ENCODE measurements at regions not wholly inside any gene's neighbourhood (a gene's known extent, or its start where the extent isn't known, plus 50 kb on each side); places are given as distances from the start of the nearest gene placed in this dataset.

DNA sequence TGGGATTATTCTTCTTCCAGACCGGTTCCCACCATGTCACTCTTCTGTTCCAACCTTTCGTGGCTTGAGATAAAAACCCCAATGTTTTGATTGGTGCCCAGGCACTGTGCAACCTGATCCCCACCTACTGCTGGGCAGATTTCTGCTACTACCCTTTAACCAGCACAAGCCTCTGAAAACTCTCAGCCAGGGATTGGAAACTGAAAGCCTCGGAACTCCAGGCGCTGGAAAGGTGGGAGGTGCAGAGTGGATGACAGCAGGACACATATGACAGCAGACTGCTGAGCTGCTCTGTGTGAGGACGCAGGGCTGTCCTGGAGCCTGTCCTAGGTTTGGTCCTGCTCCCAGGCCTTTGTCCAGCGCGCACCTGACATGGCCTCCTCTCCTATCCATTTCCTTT lies 68.5 kb upstream of the GTF3A start:
- no peak for DNase-seq (ENCODE audit: low read depth, low spot score)
- TF ChIP-seq SP1 (IDR thresholded peaks at IDR 0.05; ENCODE audit: low read depth) (no peak), FOSL1 (IDR thresholded peaks at IDR 0.05; ENCODE audit: low read depth) (no peak), SRF (IDR thresholded peaks at IDR 0.05; ENCODE audit: low read depth) (no peak), CEBPB (IDR thresholded peaks at IDR 0.05; ENCODE audit: low read depth) (no peak), ZFX (IDR thresholded peaks at IDR 0.05) (no peak), POLR2A (IDR thresholded peaks at IDR 0.05; ENCODE audit: borderline replicate concordance, extremely low read depth, insufficient read depth, insufficient read length) (no peak), EZH2phosphoT487 (IDR thresholded peaks at IDR 0.05; ENCODE audit: borderline replicate concordance) (no peak), TCF7L2 (IDR thresholded peaks at IDR 0.05; ENCODE audit: borderline replicate concordance, extremely low read depth, insufficient read depth, insufficient read length) (no peak), SIN3A (IDR thresholded peaks at IDR 0.05; ENCODE audit: low read depth) (no peak), CBX3 (IDR thresholded peaks at IDR 0.05; ENCODE audit: low read depth) (no peak)
- TF ChIP-seq, protein P1, sequence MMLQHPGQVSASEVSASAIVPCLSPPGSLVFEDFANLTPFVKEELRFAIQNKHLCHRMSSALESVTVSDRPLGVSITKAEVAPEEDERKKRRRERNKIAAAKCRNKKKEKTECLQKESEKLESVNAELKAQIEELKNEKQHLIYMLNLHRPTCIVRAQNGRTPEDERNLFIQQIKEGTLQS (IDR thresholded peaks at IDR 0.05), result no peak
- TF ChIP-seq, protein P2, sequence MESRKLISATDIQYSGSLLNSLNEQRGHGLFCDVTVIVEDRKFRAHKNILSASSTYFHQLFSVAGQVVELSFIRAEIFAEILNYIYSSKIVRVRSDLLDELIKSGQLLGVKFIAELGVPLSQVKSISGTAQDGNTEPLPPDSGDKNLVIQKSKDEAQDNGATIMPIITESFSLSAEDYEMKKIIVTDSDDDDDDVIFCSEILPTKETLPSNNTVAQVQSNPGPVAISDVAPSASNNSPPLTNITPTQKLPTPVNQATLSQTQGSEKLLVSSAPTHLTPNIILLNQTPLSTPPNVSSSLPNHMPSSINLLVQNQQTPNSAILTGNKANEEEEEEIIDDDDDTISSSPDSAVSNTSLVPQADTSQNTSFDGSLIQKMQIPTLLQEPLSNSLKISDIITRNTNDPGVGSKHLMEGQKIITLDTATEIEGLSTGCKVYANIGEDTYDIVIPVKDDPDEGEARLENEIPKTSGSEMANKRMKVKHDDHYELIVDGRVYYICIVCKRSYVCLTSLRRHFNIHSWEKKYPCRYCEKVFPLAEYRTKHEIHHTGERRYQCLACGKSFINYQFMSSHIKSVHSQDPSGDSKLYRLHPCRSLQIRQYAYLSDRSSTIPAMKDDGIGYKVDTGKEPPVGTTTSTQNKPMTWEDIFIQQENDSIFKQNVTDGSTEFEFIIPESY (IDR thresholded peaks at IDR 0.05; ENCODE audit: extremely low read depth, insufficient replicate concordance, low read length), result no peak
- TF ChIP-seq, protein P3, sequence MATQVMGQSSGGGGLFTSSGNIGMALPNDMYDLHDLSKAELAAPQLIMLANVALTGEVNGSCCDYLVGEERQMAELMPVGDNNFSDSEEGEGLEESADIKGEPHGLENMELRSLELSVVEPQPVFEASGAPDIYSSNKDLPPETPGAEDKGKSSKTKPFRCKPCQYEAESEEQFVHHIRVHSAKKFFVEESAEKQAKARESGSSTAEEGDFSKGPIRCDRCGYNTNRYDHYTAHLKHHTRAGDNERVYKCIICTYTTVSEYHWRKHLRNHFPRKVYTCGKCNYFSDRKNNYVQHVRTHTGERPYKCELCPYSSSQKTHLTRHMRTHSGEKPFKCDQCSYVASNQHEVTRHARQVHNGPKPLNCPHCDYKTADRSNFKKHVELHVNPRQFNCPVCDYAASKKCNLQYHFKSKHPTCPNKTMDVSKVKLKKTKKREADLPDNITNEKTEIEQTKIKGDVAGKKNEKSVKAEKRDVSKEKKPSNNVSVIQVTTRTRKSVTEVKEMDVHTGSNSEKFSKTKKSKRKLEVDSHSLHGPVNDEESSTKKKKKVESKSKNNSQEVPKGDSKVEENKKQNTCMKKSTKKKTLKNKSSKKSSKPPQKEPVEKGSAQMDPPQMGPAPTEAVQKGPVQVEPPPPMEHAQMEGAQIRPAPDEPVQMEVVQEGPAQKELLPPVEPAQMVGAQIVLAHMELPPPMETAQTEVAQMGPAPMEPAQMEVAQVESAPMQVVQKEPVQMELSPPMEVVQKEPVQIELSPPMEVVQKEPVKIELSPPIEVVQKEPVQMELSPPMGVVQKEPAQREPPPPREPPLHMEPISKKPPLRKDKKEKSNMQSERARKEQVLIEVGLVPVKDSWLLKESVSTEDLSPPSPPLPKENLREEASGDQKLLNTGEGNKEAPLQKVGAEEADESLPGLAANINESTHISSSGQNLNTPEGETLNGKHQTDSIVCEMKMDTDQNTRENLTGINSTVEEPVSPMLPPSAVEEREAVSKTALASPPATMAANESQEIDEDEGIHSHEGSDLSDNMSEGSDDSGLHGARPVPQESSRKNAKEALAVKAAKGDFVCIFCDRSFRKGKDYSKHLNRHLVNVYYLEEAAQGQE (IDR thresholded peaks at IDR 0.05; ENCODE audit: low read depth), result no peak
- CTCF ChIA-PET, result interaction anchor here (0.9 to 2.1 kb wide), 3 partner anchors 85 to 409 kb away, joined by 4 to 15 read pairs (median 5); partner anchors contain the start of gene RASL11A
- Histone ChIP-seq H2AFZ (ENCODE audit: low read depth, low read length, poor library complexity, severe bottlenecking) (no peak overlapping the region), H4K20me1 (ENCODE audit: insufficient read depth) (no peaks in the 10 kb centered on the region), H3K4me3 (replicated peaks in 1 of 2; ENCODE audit: low read depth in 1 of 2, low read length in 2 of 2) (no peak overlapping the region), H3K27me3 (ENCODE audit: insufficient read depth, low read length) (no peaks in the 10 kb centered on the region), H3K27ac (ENCODE audit: low read depth, low read length) (no peak overlapping the region), H3K36me3 (ENCODE audit: control insufficient read depth in 1 of 2, insufficient read depth in 2 of 2, low read length in 2 of 2) (no peaks in the 10 kb centered on the region), H3K79me2 (ENCODE audit: insufficient read depth, low read length) (no peaks in the 10 kb centered on the region), H3K4me1 (ENCODE audit: control insufficient read depth in 1 of 2, insufficient read depth in 2 of 2, low read length in 2 of 2) (peaks cover 0 to 4% of the 10 kb centered on the region in 2 experiments; a peak in 2 of 4 replicates), H3K9ac (ENCODE audit: low read length) (no peak overlapping the region), H3K9me3 (ENCODE audit: control insufficient read depth in 1 of 2, insufficient read depth in 1 of 2, low read depth in 1 of 2, low read length in 2 of 2) (no peaks in the 10 kb centered on the region), H3K9me2 (ENCODE audit: insufficient read depth) (no peaks in the 10 kb centered on the region), H3K4me2 (ENCODE audit: low read length) (no peak overlapping the region)
- intact Hi-C loops (cut with micrococcal nuclease), result loop anchor here (5.0 kb wide), 1 partner anchor 179 kb away; no protein-coding TSS in a partner anchor
- BruUV-seq (replicated peaks), result no TSS peak
- RAD21 ChIA-PET (ENCODE audit: low non-redundant PET in 1 of 2, low total read pairs in 2 of 2, uncharacterized antibody in 2 of 2, unreplicated experiment in 2 of 2), result interaction anchor here (0.9 to 2.0 kb wide), 2 partner anchors 409 kb away, joined by 3 to 4 read pairs; no protein-coding TSS in a partner anchor
- POLR2A ChIA-PET, result no interaction called here
- no peak for ATAC-seq

Measured in HCT116 (cell line).